Neuronal stem cell (in vitro differentiated cells): ENCODE measurements at regions not wholly inside any gene's neighbourhood (a gene's known extent, or its start where the extent isn't known, plus 50 kb on each side); places are given as distances from the start of the nearest gene placed in this dataset.

Experiments used
- DNase-seq: peaks from one replicate; pipeline ENCODE4 v3.0.0-alpha.2; 2013; ENCODE audit warnings: low spot score
- H2AFZ ChIP-seq: one replicate; pipeline ENCODE4 v1.6.1; 2013; ENCODE audit warnings: mild to moderate bottlenecking, low read length, inconsistent platforms
- H2AK5ac ChIP-seq: 2 replicates; pipeline ENCODE4 v1.6.1; 2013; ENCODE audit warnings: low read depth, mild to moderate bottlenecking, inconsistent platforms, low read length, moderate library complexity, mixed read lengths
- H2BK120ac ChIP-seq: 2 replicates; pipeline ENCODE4 v1.6.1; 2013; ENCODE audit warnings: low read depth, mild to moderate bottlenecking, inconsistent platforms, low read length, moderate library complexity, mixed read lengths
- H2BK12ac ChIP-seq: one replicate; pipeline ENCODE4 v1.6.1; 2013; ENCODE audit warnings: low read length, inconsistent platforms
- H2BK15ac ChIP-seq: 2 replicates; pipeline ENCODE4 v1.6.1; 2013; ENCODE audit warnings: mild to moderate bottlenecking, low read length, inconsistent platforms, mixed read lengths
- H2BK5ac ChIP-seq: one replicate; pipeline ENCODE4 v1.6.1; 2013; ENCODE audit warnings: inconsistent platforms, mild to moderate bottlenecking, low read length, moderate library complexity
- H3K14ac ChIP-seq: one replicate; pipeline ENCODE4 v1.6.1; 2013; ENCODE audit warnings: low read length, inconsistent platforms
- H3K18ac ChIP-seq: 2 replicates; pipeline ENCODE4 v1.6.1; 2013; ENCODE audit warnings: low read length, inconsistent platforms
- H3K23ac ChIP-seq: 2 replicates; pipeline ENCODE4 v1.6.1; 2013; ENCODE audit warnings: low read depth, mild to moderate bottlenecking, mixed read lengths, low read length, inconsistent platforms; ENCODE audit not compliant: poor library complexity
- H3K27ac ChIP-seq: replicated peaks from 3 replicates; pipeline ENCODE4 v1.5.1; 2013; ENCODE audit warnings: low read length, inconsistent platforms
- H3K27me3 ChIP-seq, 3 experiments: 2 replicates each; pipeline ENCODE4 v1.6.1; 2013; ENCODE audit warnings: low read length in 3 of 3, mild to moderate bottlenecking in 2 of 3, inconsistent platforms in 1 of 3, low read depth in 1 of 3, mixed read lengths in 1 of 3, moderate library complexity in 1 of 3; ENCODE audit not compliant: control insufficient read depth in 3 of 3, insufficient read depth in 3 of 3
- H3K36me3 ChIP-seq, 2 donors: replicated peaks in 1 of 2; 2 replicates each; pipeline ENCODE4 v1.6.1; 2013; ENCODE audit warnings: low read length in 2 of 2; ENCODE audit not compliant: control insufficient read depth in 2 of 2, insufficient read depth in 2 of 2
- H3K4ac ChIP-seq: 2 replicates; pipeline ENCODE4 v1.6.1; 2013; ENCODE audit warnings: inconsistent platforms, mild to moderate bottlenecking, low read length, moderate library complexity
- H3K4me1 ChIP-seq, 2 donors: 1 replicate in 1 of 2; 2 replicates in 1 of 2; pipeline ENCODE4 v1.6.1; 2013; ENCODE audit warnings: low read length in 2 of 2, low read depth in 1 of 2; ENCODE audit not compliant: control insufficient read depth in 2 of 2, insufficient read depth in 1 of 2
- H3K4me2 ChIP-seq: one replicate; pipeline ENCODE4 v1.6.1; 2013; ENCODE audit warnings: mild to moderate bottlenecking, low read length, inconsistent platforms; ENCODE audit not compliant: insufficient read depth, poor library complexity, severe bottlenecking
- H3K4me3 ChIP-seq, 2 donors: 2 replicates each; pipeline ENCODE4 v1.5.1; 2013; ENCODE audit warnings: low read length in 2 of 2, mild to moderate bottlenecking in 2 of 2, inconsistent platforms in 1 of 2, moderate library complexity in 1 of 2
- H3K79me1 ChIP-seq: one replicate; pipeline ENCODE4 v1.6.1; 2013; ENCODE audit warnings: low read depth, mild to moderate bottlenecking, inconsistent platforms, low read length, moderate library complexity
- H3K9ac ChIP-seq: one replicate; pipeline ENCODE4 v1.6.1; 2013; ENCODE audit warnings: mild to moderate bottlenecking, low read depth, low read length, inconsistent platforms; ENCODE audit not compliant: poor library complexity
- H3K9me3 ChIP-seq, 2 donors: replicated peaks in 1 of 2; 2 replicates each; pipeline versions ENCODE3 to v1.6.1; 2013; ENCODE audit warnings: low read length in 2 of 2, mild to moderate bottlenecking in 2 of 2, inconsistent platforms in 1 of 2, low read depth in 1 of 2, mixed read lengths in 1 of 2, moderate library complexity in 1 of 2; ENCODE audit not compliant: control insufficient read depth in 2 of 2, insufficient read depth in 1 of 2
- H4K8ac ChIP-seq: one replicate; pipeline ENCODE4 v1.6.1; 2013; ENCODE audit warnings: low read depth, mild to moderate bottlenecking, inconsistent platforms, low read length, moderate library complexity
- H4K91ac ChIP-seq: one replicate; pipeline ENCODE4 v1.6.1; 2013; ENCODE audit warnings: low read length, low read depth, mild to moderate bottlenecking, inconsistent platforms; ENCODE audit not compliant: poor library complexity
- WGBS, 2 donors: extraction: QIAGEN DNeasy Blood & Tissue Kit; methylation state at CpG; one replicate each; pipeline ENCODE4 v1.1.7; 2013; ENCODE audit warnings: missing lambda C conversion rate in 2 of 2, mixed read lengths in 1 of 2; ENCODE audit not compliant: insufficient read length in 2 of 2, insufficient replicate concordance in 1 of 2; ENCODE audit errors: extremely low coverage in 2 of 2; 5-methylcytosine and 5-hydroxymethylcytosine counted together

- Histone ChIP-seq H2BK120ac (no peak overlapping the region), H3K27me3 (no peaks in the 10 kb centered on the region), H3K36me3 (no peaks in the 10 kb centered on the region), H3K4me2 (no peak overlapping the region), H2BK5ac (no peak overlapping the region), H4K91ac (no peak overlapping the region), H3K9me3 (peaks cover 0 to 4% of the 10 kb centered on the region in 2 donors), H3K4me3 (no peak overlapping the region), H4K8ac (no peak overlapping the region), H2AFZ (no peak overlapping the region), H3K14ac (no peak overlapping the region), H3K9ac (no peak overlapping the region), H2BK15ac (no peak overlapping the region), H3K27ac (no peak overlapping the region), H3K79me1 (no peaks in the 10 kb centered on the region), H2BK12ac (no peak overlapping the region), H3K18ac (no peak overlapping the region), H3K23ac (no peak overlapping the region), H3K4me1 (no peaks in the 10 kb centered on the region), H2AK5ac (no peak overlapping the region), H3K4ac (no peak overlapping the region)
- WGBS, 2 donors: no CpG with 5 or more reads among the region's 1 CpG
- DNase-seq: no peak
Observed at GRCh38 chr7:130950054-130950453, 216.0 kb upstream of the KLF14 start.

- no CpG with 5 or more reads among the region's 6 CpGs for WGBS, 2 donors
- Histone ChIP-seq H3K4me2 (no peak overlapping the region), H3K18ac (no peak overlapping the region), H3K23ac (no peak overlapping the region), H3K4me3 (no peak overlapping the region), H2BK5ac (no peak overlapping the region), H2BK120ac (no peak overlapping the region), H2BK15ac (no peak overlapping the region), H2BK12ac (no peak overlapping the region), H4K91ac (no peak overlapping the region), H3K27me3 (no peaks in the 10 kb centered on the region), H2AK5ac (no peak overlapping the region), H3K14ac (no peak overlapping the region), H3K79me1 (no peaks in the 10 kb centered on the region), H3K36me3 (no peaks in the 10 kb centered on the region), H4K8ac (no peak overlapping the region), H3K4me1 (peaks cover 0 to under 1% of the 10 kb centered on the region in 2 donors), H3K9ac (no peak overlapping the region), H2AFZ (no peak overlapping the region), H3K9me3 (no peaks in the 10 kb centered on the region), H3K4ac (no peak overlapping the region), H3K27ac (no peak overlapping the region)
- no peak for DNase-seq
Observed at GRCh38 chr7:130950741-130951140, 216.7 kb upstream of the KLF14 start.

GRCh38 chr7:130951303-130951975 lies 217.4 kb upstream of the KLF14 start:
- no CpG with 5 or more reads among the region's 14 CpGs for WGBS, 2 donors
- Histone ChIP-seq H3K23ac (no peak overlapping the region), H3K4me1 (peaks cover 0 to 4% of the 10 kb centered on the region in 2 donors), H2BK12ac (no peak overlapping the region), H3K18ac (no peak overlapping the region), H2BK5ac (no peak overlapping the region), H2BK15ac (no peak overlapping the region), H2AFZ (no peak overlapping the region), H3K4me2 (no peak overlapping the region), H4K91ac (no peak overlapping the region), H2BK120ac (no peak overlapping the region), H3K14ac (no peak overlapping the region), H3K9me3 (no peaks in the 10 kb centered on the region), H3K36me3 (no peaks in the 10 kb centered on the region), H4K8ac (no peak overlapping the region), H3K9ac (no peak overlapping the region), H2AK5ac (no peak overlapping the region), H3K27ac (no peak overlapping the region), H3K27me3 (no peaks in the 10 kb centered on the region), H3K79me1 (no peaks in the 10 kb centered on the region), H3K4ac (no peak overlapping the region), H3K4me3 (no peak overlapping the region)
- no peak for DNase-seq

- Histone ChIP-seq H3K14ac (no peak overlapping the region), H4K91ac (no peak overlapping the region), H2AFZ (no peak overlapping the region), H3K27me3 (no peaks in the 10 kb centered on the region), H3K18ac (no peak overlapping the region), H2BK12ac (no peak overlapping the region), H3K4me2 (no peak overlapping the region), H3K4ac (no peak overlapping the region), H3K4me3 (no peak overlapping the region), H3K9ac (no peak overlapping the region), H3K4me1 (peaks cover 0 to 4% of the 10 kb centered on the region in 2 donors), H2BK120ac (no peak overlapping the region), H2AK5ac (no peak overlapping the region), H3K23ac (no peak overlapping the region), H3K79me1 (no peaks in the 10 kb centered on the region), H3K27ac (no peak overlapping the region), H2BK15ac (no peak overlapping the region), H4K8ac (no peak overlapping the region), H3K9me3 (no peaks in the 10 kb centered on the region), H2BK5ac (no peak overlapping the region), H3K36me3 (no peaks in the 10 kb centered on the region)
- DNase-seq: no peak
- WGBS, 2 donors: no CpG with 5 or more reads among the region's 16 CpGs
Observed at GRCh38 chr7:130951976-130952876, 218.2 kb upstream of the KLF14 start.
